OCI-LY1 (cell line): ENCODE measurements at regions not wholly inside any gene's neighbourhood (a gene's known extent, or its start where the extent isn't known, plus 50 kb on each side); places are given as distances from the start of the nearest gene placed in this dataset.

Experiments used
- CTCF ChIP-seq: fragments of 200-600 bp; sonication (generic), shearing (Covaris generic); IDR thresholded peaks from 2 replicates; pipeline ENCODE4 v1.5.1; 2017; ENCODE audit warnings: mild to moderate bottlenecking, antibody characterized with exemption, low read length, moderate library complexity, mixed read lengths
- EZH2 ChIP-seq: fragments of 200-600 bp; sonication (generic), shearing (Covaris generic); IDR thresholded peaks from 2 replicates; pipeline ENCODE4 v1.8.0; 2017; ENCODE audit warnings: borderline replicate concordance, mixed run types, mild to moderate bottlenecking, antibody characterized with exemption, low read length, moderate library complexity, mixed read lengths

GRCh38 chrX:121876305-121876704, 828.9 kb downstream of the GLUD2 start:
- TF ChIP-seq CTCF: no peak
- no peak for TF ChIP-seq EZH2
